Activated naive CD8-positive, alpha-beta T cell treated with anti-CD3 and anti-CD28 coated beads, Interleukin-2, amount 50 U/mL, for 24 hours (primary cell): ENCODE measurements at regions not wholly inside any gene's neighbourhood (a gene's known extent, or its start where the extent isn't known, plus 50 kb on each side); places are given as distances from the start of the nearest gene placed in this dataset.

Source experiments
- ATAC-seq: fragments of 150-1000 bp; cut with Tn5 transposase; one replicate; pipeline ENCODE4 v1.10.0; 2021
- DNase-seq: peaks from one replicate; pipeline ENCODE4 v3.0.0; 2021
- H3K27ac Mint-ChIP-seq: one replicate; pipeline ENCODE4 v1.8.0; 2021; ENCODE audit warnings: mild to moderate bottlenecking, mixed read lengths
- H3K27me3 Mint-ChIP-seq: one replicate; pipeline ENCODE4 v1.8.0; 2021; ENCODE audit warnings: mixed read lengths
- H3K36me3 Mint-ChIP-seq: one replicate; pipeline ENCODE4 v1.8.0; 2021; ENCODE audit warnings: low read depth, mixed read lengths
- H3K4me1 Mint-ChIP-seq: one replicate; pipeline ENCODE4 v1.8.0; 2021; ENCODE audit warnings: mixed read lengths
- H3K4me3 Mint-ChIP-seq: one replicate; pipeline ENCODE4 v1.8.0; 2021; ENCODE audit warnings: mild to moderate bottlenecking, moderate library complexity, mixed read lengths
- H3K9me3 Mint-ChIP-seq: one replicate; pipeline ENCODE4 v1.8.0; 2021; ENCODE audit warnings: mixed read lengths

DNA sequence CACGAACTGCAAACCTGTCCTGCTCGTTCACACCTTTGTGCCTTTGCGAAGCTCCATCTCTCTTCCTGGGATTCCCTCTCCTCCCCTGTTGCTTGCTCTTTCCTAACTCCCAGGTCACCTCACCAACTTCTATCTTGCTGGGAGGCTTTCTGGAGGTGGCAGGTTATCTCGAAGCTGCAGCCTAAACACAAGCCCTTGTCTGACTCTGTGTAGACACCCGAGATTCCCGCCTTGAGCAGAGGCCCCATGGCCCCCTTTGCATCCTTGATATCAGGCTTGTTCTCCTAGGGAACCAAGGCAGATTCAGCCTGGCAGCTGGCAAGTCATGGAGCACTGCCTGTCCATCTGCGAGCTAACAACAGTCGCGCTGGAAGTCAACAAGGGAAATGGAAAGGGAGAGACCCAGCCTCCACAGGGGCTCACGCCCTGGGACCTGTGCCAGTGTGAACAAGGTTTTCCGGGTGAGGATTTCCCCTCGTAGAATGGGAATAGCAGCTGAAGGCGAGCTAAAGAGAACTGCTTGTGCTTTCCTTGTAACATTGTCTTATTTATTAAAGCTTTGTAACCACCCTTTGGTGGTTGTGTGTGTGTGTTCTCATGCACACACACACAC, 109.5 kb upstream of the JUN start:
- DNase-seq (no peak), ATAC-seq (no peak)
- Mint-ChIP-seq H3K9me3 (no peaks in the 10 kb centered on the region), H3K4me1 (peaks cover 14% of the 10 kb centered on the region), H3K27me3 (no peaks in the 10 kb centered on the region), H3K36me3 (no peaks in the 10 kb centered on the region), H3K27ac (no peak overlapping the region), H3K4me3 (no peak overlapping the region)

DNA sequence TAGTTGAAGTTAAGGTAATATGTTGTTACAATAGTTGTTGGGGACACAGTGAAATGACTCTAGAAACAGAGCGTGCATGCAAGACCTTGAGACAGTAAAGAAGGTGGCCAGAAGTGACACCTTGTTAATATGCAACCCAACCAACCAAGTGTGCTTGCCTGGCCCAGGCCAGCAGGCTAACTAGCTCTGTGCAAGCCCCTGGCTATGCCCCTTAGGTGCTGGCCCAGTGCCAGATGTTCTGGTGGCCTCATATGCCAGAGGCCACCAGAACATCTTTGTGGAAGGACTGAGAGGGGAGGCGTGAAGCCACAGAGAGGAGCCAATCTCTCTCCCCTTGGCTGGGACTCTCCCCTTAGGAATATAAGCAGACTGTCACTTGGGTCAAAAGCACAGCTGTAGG, 111.2 kb upstream of the JUN start:
- Mint-ChIP-seq H3K4me3 (no peak overlapping the region), H3K27ac (no peak overlapping the region), H3K4me1 (peaks cover 14% of the 10 kb centered on the region), H3K36me3 (no peaks in the 10 kb centered on the region), H3K9me3 (no peaks in the 10 kb centered on the region), H3K27me3 (no peaks in the 10 kb centered on the region)
- no peak for ATAC-seq
- DNase-seq, result no peak

DNA sequence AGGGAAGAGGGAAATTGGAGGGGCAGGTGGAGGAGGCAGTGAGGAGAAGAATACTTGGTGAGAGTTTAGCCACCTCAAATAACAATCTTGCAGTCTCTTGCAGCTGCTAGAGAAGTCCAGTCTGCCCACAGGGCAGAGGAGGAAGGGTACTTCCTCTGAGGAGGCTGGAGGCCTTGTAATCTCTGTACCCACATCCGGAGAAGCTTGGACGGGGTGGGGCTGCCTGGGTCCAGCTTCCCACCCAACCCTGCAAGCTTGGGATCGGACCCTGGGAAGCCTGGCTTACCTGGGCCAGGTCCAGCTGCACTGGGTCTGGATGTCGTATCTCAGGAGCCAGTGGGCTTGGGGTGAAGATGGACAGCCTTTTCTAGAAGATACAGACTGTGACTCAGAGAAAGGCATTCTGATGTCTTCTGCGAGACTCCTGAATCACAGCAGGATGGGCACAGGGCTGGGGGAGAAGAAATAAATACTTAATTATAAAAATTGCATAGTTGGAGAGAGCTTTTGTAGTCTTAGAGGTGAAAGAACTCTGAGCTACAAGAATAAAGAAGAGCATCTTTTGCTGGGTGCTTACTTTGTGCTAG, 111.8 kb upstream of the JUN start:
- no peaks in the 10 kb centered on the region for H3K36me3 Mint-ChIP-seq
- ATAC-seq (no peak), DNase-seq (no peak)
- H3K27me3 Mint-ChIP-seq, result no peaks in the 10 kb centered on the region
- peaks cover 14% of the 10 kb centered on the region for H3K4me1 Mint-ChIP-seq
- no peak overlapping the region for H3K27ac Mint-ChIP-seq
- H3K4me3 Mint-ChIP-seq, result no peak overlapping the region
- H3K9me3 Mint-ChIP-seq, result no peaks in the 10 kb centered on the region

DNA sequence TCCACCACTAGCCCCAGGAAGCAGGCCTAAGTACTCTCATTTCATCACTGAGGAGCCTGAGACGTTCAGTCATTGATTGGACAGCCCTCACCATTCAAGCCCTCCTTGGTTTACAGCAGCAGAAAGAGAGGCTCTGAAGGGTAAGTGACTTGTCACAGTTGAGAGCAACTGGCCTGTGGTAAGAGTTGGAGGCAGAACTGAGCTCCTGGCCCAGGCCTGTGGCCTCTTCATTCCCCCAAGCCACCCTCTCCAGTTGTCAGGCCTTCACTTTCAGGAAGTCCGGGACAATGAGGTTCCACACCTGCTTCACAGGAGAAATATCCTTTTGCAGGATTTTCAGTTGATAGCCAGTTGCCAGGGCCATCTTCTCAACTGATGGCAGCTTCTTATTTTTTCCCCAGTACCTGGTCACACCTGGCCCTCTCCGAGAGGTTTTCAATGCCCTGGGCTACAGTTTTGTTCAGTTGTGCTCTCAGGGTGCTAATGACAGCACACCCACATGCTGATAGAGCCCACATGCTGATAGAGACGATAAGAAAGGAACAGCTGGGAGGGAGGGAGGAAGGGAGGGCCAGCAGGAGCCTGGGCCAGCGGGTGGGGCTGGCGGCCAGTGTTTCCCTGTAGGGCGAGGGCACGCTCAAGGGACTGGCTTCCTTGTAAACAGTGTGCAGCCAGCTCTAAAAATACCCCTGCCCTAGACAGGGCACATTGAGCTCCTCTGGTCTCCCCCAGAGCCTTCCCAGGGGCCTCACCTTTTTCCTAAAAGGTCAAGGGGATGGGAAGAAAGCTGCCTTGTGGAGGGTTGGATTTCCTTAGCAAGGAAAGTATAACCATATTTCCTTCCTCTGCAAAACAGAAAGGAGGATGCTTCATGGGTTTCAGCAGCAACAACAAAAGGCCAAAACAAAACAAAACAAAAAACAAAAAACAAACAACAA, 112.7 kb upstream of the JUN start:
- no peak overlapping the region for H3K27ac Mint-ChIP-seq
- ATAC-seq (no peak), DNase-seq (no peak)
- H3K4me3 Mint-ChIP-seq, result no peak overlapping the region
- H3K4me1 Mint-ChIP-seq, result peaks cover 14% of the 10 kb centered on the region
- H3K36me3 Mint-ChIP-seq, result no peaks in the 10 kb centered on the region
- no peaks in the 10 kb centered on the region for H3K9me3 Mint-ChIP-seq
- H3K27me3 Mint-ChIP-seq, result no peaks in the 10 kb centered on the region

GRCh38 chr1:58898739-58899586, 115.1 kb upstream of the JUN start:
- no peak for ATAC-seq
- Mint-ChIP-seq H3K4me3 (no peak overlapping the region), H3K4me1 (peaks cover 21% of the 10 kb centered on the region), H3K36me3 (no peaks in the 10 kb centered on the region), H3K27ac (no peak overlapping the region), H3K27me3 (no peaks in the 10 kb centered on the region), H3K9me3 (no peaks in the 10 kb centered on the region)
- no peak for DNase-seq

- H3K36me3 Mint-ChIP-seq, result no peaks in the 10 kb centered on the region
- no peak overlapping the region for H3K27ac Mint-ChIP-seq
- ATAC-seq (no peak), DNase-seq (no peak)
- H3K4me1 Mint-ChIP-seq, result peaks cover 26% of the 10 kb centered on the region
- H3K27me3 Mint-ChIP-seq, result no peaks in the 10 kb centered on the region
- H3K9me3 Mint-ChIP-seq, result no peaks in the 10 kb centered on the region
- H3K4me3 Mint-ChIP-seq, result no peak overlapping the region
Observed at GRCh38 chr1:58899587-58900271, 115.9 kb upstream of the JUN start.

DNA sequence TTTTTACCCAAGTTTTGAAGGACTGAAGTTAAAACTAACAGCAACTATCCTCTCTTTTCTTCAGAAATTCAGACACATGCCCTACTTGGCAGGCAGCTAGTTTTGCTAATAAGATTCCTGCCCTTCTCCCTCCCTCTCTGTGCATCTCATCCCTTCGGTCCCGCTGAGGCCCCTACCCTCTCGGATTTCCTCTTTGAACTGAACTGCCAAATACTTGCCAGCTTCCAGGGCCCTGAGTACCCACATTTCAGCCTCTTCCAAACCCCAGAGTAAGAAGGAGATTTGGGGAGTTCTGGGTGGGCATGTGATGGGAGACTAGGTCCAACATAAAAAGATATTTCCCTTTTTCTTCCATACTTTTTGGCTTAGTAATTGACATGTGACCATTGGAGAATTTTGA, 116.5 kb upstream of the JUN start:
- no peaks in the 10 kb centered on the region for H3K36me3 Mint-ChIP-seq
- no peak overlapping the region for H3K27ac Mint-ChIP-seq
- H3K9me3 Mint-ChIP-seq, result no peaks in the 10 kb centered on the region
- DNase-seq, result no peak
- no peaks in the 10 kb centered on the region for H3K27me3 Mint-ChIP-seq
- ATAC-seq, result no peak
- peaks cover 23% of the 10 kb centered on the region for H3K4me1 Mint-ChIP-seq
- H3K4me3 Mint-ChIP-seq, result no peak overlapping the region

- Mint-ChIP-seq H3K27ac (no peak overlapping the region), H3K9me3 (no peaks in the 10 kb centered on the region), H3K4me1 (peaks cover 18% of the 10 kb centered on the region), H3K27me3 (no peaks in the 10 kb centered on the region), H3K4me3 (no peak overlapping the region), H3K36me3 (no peaks in the 10 kb centered on the region)
- DNase-seq (no peak), ATAC-seq (no peak)
Observed at GRCh38 chr1:58901008-58901407, 117.2 kb upstream of the JUN start.

GRCh38 chr1:58902830-58903513, 119.1 kb upstream of the JUN start:
- Mint-ChIP-seq H3K4me1 (peaks cover 15% of the 10 kb centered on the region), H3K36me3 (no peaks in the 10 kb centered on the region), H3K9me3 (no peaks in the 10 kb centered on the region), H3K27me3 (no peaks in the 10 kb centered on the region), H3K27ac (peak overlapping the region; percentile 72), H3K4me3 (peak overlapping the region; percentile 68)
- ATAC-seq (no peak), DNase-seq (no peak)

DNA sequence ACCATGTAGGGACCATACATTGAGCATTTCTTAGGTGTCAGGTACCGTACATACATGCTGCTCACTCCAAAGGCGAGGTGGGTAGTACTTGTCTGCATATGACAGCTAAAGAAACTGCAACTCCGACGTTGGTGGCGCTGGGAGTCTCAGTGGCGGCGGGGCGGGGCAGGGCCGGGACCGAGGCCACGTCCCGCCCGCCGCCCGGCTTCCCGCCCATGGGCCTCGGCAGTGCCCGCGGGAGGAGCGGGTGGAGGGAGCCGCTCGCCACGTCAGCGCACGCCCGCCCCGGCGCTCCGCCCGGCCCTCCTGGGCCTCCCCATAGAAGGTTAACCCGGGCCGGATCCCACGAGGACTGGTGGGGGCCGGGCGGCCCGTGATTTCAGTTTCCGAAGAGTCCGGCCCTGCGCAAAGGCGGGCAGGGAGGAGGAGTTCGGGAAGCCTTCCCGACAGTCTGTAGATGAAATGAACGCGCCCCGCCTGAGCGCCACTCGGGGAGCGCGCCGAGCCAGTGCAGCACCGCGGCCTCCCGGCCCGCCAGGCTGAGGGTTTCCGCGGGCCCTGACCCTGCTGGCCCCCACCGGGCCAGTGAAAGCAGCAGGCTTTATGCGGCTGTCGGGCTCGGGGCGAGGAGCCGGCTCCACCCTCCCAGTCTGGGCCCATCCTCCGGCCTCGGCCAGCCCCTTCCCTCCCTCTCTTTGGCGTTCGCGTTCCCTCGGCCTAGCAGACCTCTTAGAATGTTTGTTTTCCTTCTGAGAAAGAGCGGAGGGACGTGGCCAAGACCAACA, 119.9 kb upstream of the JUN start:
- DNase-seq (peak; percentile 83), ATAC-seq (peak; percentile 98)
- H3K27ac Mint-ChIP-seq, result peak overlapping the region; percentile 81
- no peaks in the 10 kb centered on the region for H3K36me3 Mint-ChIP-seq
- H3K9me3 Mint-ChIP-seq, result no peaks in the 10 kb centered on the region
- H3K4me3 Mint-ChIP-seq, result peak overlapping the region; percentile 71
- H3K27me3 Mint-ChIP-seq, result no peaks in the 10 kb centered on the region
- peaks cover 15% of the 10 kb centered on the region for H3K4me1 Mint-ChIP-seq

DNA sequence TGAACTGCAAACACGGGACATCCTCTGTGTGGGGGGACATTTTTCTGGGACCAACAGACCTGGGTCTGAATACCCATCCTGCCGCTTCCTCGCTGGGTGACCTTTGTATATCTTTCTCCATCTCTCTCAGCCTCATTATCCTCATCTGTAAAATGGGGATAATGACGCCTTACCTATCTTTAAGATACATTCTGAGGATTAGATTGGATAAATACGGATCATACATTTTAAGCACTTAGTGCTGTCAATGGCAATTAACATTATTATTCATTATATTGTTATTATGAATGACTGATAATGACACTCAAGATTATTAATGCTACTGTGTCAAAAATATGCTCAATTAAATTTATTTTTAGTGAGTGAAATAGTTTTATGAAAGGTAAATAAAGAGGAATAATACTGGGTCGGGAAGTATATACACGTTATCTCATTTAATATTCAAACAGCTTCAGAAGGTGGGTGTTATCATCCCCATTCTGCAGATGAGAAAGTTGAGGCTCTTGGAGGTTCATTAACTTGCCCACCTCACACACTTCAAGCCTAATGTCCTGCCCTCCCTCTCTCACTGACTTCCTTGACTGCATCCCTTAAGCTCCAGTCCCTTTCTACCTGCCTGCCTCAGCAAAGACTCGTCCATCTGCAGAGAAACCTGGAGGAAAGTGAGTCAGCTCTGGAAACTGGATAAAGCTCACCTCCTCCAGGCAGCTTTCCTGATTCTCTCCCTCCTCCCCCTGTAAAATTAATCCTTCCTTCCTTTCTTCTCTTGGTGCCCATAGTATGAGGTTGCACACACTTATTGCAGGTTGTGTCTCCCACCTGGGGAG, 120.7 kb upstream of the JUN start:
- no peaks in the 10 kb centered on the region for H3K27me3 Mint-ChIP-seq
- ATAC-seq, result no peak
- peaks cover 15% of the 10 kb centered on the region for H3K4me1 Mint-ChIP-seq
- peak overlapping the region; percentile 81 for H3K27ac Mint-ChIP-seq
- H3K4me3 Mint-ChIP-seq, result peak overlapping the region; percentile 71
- H3K36me3 Mint-ChIP-seq, result no peaks in the 10 kb centered on the region
- H3K9me3 Mint-ChIP-seq, result no peaks in the 10 kb centered on the region
- no peak for DNase-seq

DNA sequence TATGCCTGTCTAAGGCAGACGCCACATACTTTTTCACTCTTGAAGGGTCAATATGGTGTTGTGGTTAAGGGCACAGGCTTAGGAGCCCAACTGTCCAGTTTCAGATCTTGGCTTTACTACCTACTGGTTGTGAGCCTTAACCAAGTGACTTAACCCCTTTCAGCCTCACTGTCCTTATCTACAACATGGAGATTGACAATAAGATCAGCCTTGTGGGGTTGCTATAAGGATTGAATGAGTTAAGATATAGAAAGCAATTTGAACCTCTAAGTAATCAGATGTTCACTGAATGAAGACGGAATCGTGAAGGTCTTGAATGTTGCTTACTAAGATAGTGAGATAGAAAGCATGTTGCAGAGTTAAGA, 121.3 kb upstream of the JUN start:
- Mint-ChIP-seq H3K4me1 (peaks cover 15% of the 10 kb centered on the region), H3K36me3 (no peaks in the 10 kb centered on the region), H3K9me3 (no peaks in the 10 kb centered on the region), H3K27me3 (no peaks in the 10 kb centered on the region), H3K4me3 (peak overlapping the region; percentile 50), H3K27ac (peak overlapping the region; percentile 47)
- no peak for DNase-seq
- no peak for ATAC-seq
